Body of pancreas (tissue), 4 donors: ENCODE measurements at regions not wholly inside any gene's neighbourhood (a gene's known extent, or its start where the extent isn't known, plus 50 kb on each side); places are given as distances from the start of the nearest gene placed in this dataset.
"Not testable (repeated sequence)": the region's sequence is repeated elsewhere in the genome, so short reads cannot be mapped to it uniquely, and the experiment has no call there.

Experiments used
- ATAC-seq: fragments of 150-250 bp; one replicate; pipeline ENCODE4 v1.9.1; 2016
- DNase-seq, 4 donors: peaks; one replicate each; pipeline ENCODE4 v3.0.0-alpha.2; 2019
- H3K27ac ChIP-seq, 4 donors: fragments of 200-600 bp; sonication (generic); 1 replicate in 3 of 4; 2 replicates in 1 of 4; pipeline versions ENCODE4 v1.5.1 to v1.6.1; 2016 to 2019; ENCODE audit warnings: mild to moderate bottlenecking in 1 of 4, mixed read lengths in 1 of 4, moderate library complexity in 1 of 4
- H3K27me3 ChIP-seq, 2 donors: fragments of 200-600 bp; sonication (generic); one replicate each; pipeline ENCODE4 v1.6.0; 2016; ENCODE audit warnings: mild to moderate bottlenecking in 1 of 2
- H3K36me3 ChIP-seq, 2 donors: fragments of 200-600 bp; sonication (generic); replicated peaks in 1 of 2; 2 replicates each; pipeline ENCODE4 v1.5.1; 2016; ENCODE audit warnings: low read depth in 2 of 2; ENCODE audit not compliant: insufficient read depth in 1 of 2
- H3K4me1 ChIP-seq: fragments of 200-600 bp; sonication (generic); one replicate; pipeline ENCODE4 v1.6.0; 2016
- H3K4me3 ChIP-seq, 2 donors: fragments of 200-600 bp; sonication (generic); 1 replicate in 1 of 2; 2 replicates in 1 of 2; pipeline ENCODE4 v1.5.1; 2016 to 2019
- H3K9me3 ChIP-seq, 3 donors: fragments of 200-600 bp; sonication (generic); 1 replicate in 2 of 3; 2 replicates in 1 of 3; pipeline ENCODE4 v1.5.1; 2016
- POLR2A ChIP-seq, 3 donors: fragments of 450-650 bp; IDR thresholded peaks; one replicate each; pipeline ENCODE4 v1.6.1; 2016; ENCODE audit warnings: antibody characterized with exemption in 3 of 3, mild to moderate bottlenecking in 2 of 3
- WGBS, 2 donors: methylation state at CpG; one replicate each; pipeline ENCODE4 v1.1.5; 2017; 5-methylcytosine and 5-hydroxymethylcytosine counted together
- intact Hi-C: fragments of 100-400 bp; cut with DNase I; formaldehyde crosslinking; loops from one replicate; pipeline ENCODE4 v1.15.1; 2023
- TF ChIP-seq, protein P1 (sequence below), 7 experiments: fragments of 450-650 bp in 4 of 7; fragments of 200-600 bp in 3 of 7; sonication (generic) in 3 of 7; IDR thresholded peaks; one replicate each; pipeline ENCODE4 v1.5.1; 2016 to 2019; ENCODE audit warnings: antibody characterized with exemption in 7 of 7

- DNase-seq (no peak), ATAC-seq (no peak)
- Histone ChIP-seq H3K4me3 (no peak overlapping the region), H3K4me1 (no peaks in the 10 kb centered on the region), H3K27me3 (no peaks in the 10 kb centered on the region), H3K27ac (no peak overlapping the region), H3K9me3 (no peaks in the 10 kb centered on the region), H3K36me3 (no peaks in the 10 kb centered on the region)
- 57 to 67% methylated on average over 1 of the region's 1 CpG for WGBS, 2 donors
- intact Hi-C loops: no loop called here
- TF ChIP-seq POLR2A (IDR thresholded peaks at IDR 0.05): no peak
- TF ChIP-seq, protein P1, sequence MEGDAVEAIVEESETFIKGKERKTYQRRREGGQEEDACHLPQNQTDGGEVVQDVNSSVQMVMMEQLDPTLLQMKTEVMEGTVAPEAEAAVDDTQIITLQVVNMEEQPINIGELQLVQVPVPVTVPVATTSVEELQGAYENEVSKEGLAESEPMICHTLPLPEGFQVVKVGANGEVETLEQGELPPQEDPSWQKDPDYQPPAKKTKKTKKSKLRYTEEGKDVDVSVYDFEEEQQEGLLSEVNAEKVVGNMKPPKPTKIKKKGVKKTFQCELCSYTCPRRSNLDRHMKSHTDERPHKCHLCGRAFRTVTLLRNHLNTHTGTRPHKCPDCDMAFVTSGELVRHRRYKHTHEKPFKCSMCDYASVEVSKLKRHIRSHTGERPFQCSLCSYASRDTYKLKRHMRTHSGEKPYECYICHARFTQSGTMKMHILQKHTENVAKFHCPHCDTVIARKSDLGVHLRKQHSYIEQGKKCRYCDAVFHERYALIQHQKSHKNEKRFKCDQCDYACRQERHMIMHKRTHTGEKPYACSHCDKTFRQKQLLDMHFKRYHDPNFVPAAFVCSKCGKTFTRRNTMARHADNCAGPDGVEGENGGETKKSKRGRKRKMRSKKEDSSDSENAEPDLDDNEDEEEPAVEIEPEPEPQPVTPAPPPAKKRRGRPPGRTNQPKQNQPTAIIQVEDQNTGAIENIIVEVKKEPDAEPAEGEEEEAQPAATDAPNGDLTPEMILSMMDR (IDR thresholded peaks at IDR 0.05): no peak
Measured at GRCh38 chr11:25456211-25456610, 875.7 kb upstream of the ANO3 start.

- intact Hi-C loops: no loop called here
- ATAC-seq: no peak
- WGBS, 2 donors: 46 to 49% methylated on average over 5 of the region's 5 CpGs
Measured at GRCh38 chr11:25483915-25484635, 847.9 kb upstream of the ANO3 start.

DNA sequence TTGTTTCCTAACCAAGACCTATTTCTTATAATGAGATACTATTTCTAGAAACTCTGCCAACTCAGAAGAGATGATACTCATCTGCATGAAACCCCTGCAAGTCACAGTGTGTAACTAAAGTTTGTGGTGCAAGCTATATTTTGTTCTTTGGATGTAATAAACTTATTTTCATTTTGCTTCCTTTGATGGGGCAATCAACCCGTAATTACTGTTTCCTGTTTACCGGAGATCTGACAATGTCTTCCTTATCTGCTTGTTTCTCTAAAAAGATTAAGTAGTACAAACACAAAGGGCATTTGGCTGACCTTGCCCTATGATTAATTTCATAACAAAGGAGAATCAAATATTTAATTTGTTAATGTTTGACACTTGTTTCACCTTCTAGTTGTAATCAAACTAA is 846.6 kb upstream of the ANO3 start:
- no peak for ATAC-seq
- WGBS, 2 donors: 0% methylated on average over 2 of the region's 2 CpGs

More at GRCh38 chr11:25483915-25484635, 847.9 kb upstream of the ANO3 start:
- Histone ChIP-seq H3K9me3 (no peaks in the 10 kb centered on the region), H3K27me3 (peaks cover 0 to 4% of the 10 kb centered on the region in 2 donors), H3K4me3 (no peak overlapping the region), H3K27ac (no peak overlapping the region), H3K36me3 (no peaks in the 10 kb centered on the region), H3K4me1 (peaks cover 15% of the 10 kb centered on the region)
- DNase-seq: no peak
- no peak for TF ChIP-seq POLR2A (IDR thresholded peaks at IDR 0.05)
- TF ChIP-seq, protein P1 (IDR thresholded peaks at IDR 0.05): no peak

GRCh38 chr11:25486338-25486737 is 845.6 kb upstream of the ANO3 start:
- H3K9me3 ChIP-seq, H3K27me3 ChIP-seq, DNase-seq, H3K36me3 ChIP-seq, intact Hi-C loops, H3K4me3 ChIP-seq, H3K27ac ChIP-seq, ATAC-seq: not testable (repeated sequence)
- H3K4me1 ChIP-seq: peaks cover 15% of the 10 kb centered on the region
- WGBS, 2 donors: 32 to 44% methylated on average over 8 of the region's 8 CpGs

More for the DNA sequence above, 846.6 kb upstream of the ANO3 start:
- intact Hi-C loops: no loop called here
- H3K36me3 ChIP-seq: no peaks in the 10 kb centered on the region
- peaks cover 0 to 4% of the 10 kb centered on the region in 2 donors for H3K27me3 ChIP-seq
- H3K4me1 ChIP-seq: peaks cover 15% of the 10 kb centered on the region
- TF ChIP-seq, protein P1 (IDR thresholded peaks at IDR 0.05): no peak
- no peak for TF ChIP-seq POLR2A (IDR thresholded peaks at IDR 0.05)
- no peak overlapping the region for H3K27ac ChIP-seq
- H3K9me3 ChIP-seq: no peaks in the 10 kb centered on the region
- DNase-seq: no peak
- H3K4me3 ChIP-seq: no peak overlapping the region

DNA sequence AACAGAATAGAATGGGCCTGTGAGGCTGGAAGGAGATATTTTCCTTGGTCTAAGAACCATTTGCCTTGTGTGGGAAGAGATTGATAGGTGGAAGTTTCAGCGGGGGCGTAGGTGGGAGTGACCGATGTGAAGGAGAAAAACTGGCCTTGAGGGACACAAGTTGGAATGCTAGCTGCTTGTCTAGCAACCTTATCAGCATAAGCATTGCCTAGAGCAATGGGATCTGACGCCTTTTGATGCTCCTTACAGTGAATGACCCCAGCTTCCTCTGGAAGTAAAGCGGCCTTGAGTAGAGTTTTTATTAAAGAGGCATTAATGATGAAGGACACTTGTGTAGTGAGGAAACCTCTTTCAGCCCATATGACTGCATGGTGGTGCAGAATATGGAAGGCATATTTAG is 843.8 kb upstream of the ANO3 start:
- H3K4me1 ChIP-seq: peaks cover 15% of the 10 kb centered on the region
- ATAC-seq, H3K4me3 ChIP-seq, H3K9me3 ChIP-seq, intact Hi-C loops, H3K36me3 ChIP-seq, H3K27ac ChIP-seq, H3K27me3 ChIP-seq, DNase-seq: not testable (repeated sequence)
- 29 to 71% methylated on average over 4 to 5 of the region's 5 CpGs for WGBS, 2 donors

- H3K9me3 ChIP-seq, H3K27me3 ChIP-seq, ATAC-seq, DNase-seq, intact Hi-C loops, H3K36me3 ChIP-seq, H3K4me1 ChIP-seq, H3K4me3 ChIP-seq, H3K27ac ChIP-seq: not testable (repeated sequence)
- WGBS, 2 donors: 38 to 46% methylated on average over 7 of the region's 7 CpGs
Measured at GRCh38 chr11:25501426-25501825, 830.5 kb upstream of the ANO3 start.
